GM12878 (cell line): ENCODE measurements at regions not wholly inside any gene's neighbourhood (a gene's known extent, or its start where the extent isn't known, plus 50 kb on each side); places are given as distances from the start of the nearest gene placed in this dataset.

Source experiments
- ATAC-seq: fragments of 200-7000 bp; cut with Tn5 transposase; 3 replicates; pipeline ENCODE4 v1.9.1; 2020; ENCODE audit warnings: mild to moderate bottlenecking, moderate library complexity
- BruUV-seq: library from RNA; stranded (reverse); fragments of 400-500 nt; replicated peaks from 2 replicates; lab custom pipeline; 2021; lab: Mats Ljungman, UMichigan
- CTCF ChIA-PET: fragments of 300-600 bp; sonication (Branson Sonifier 250); formaldehyde crosslinking; extraction: SDS; loops from one replicate; lab custom pipeline; 2021; ENCODE audit warnings: inconsistent platforms; lab: Yijun Ruan, JAX
- POLR2A ChIA-PET: fragments of 350-600 bp; formaldehyde crosslinking; extraction: SDS; loops from one replicate; lab custom pipeline; 2021; ENCODE audit warnings: inconsistent platforms; lab: Charles Lee
- RAD21 ChIA-PET: fragments of 300-600 bp; sonication (Branson Sonifier 250); formaldehyde crosslinking; loops from one replicate; lab custom pipeline; 2023; ENCODE audit warnings: antibody characterized with exemption; ENCODE audit not compliant: unreplicated experiment; lab: Charles Lee
- SMC1A ChIA-PET: fragments of 300-600 bp; sonication (Branson Sonifier 250); formaldehyde crosslinking; loops from one replicate; lab custom pipeline; 2023; ENCODE audit not compliant: unreplicated experiment, uncharacterized antibody; lab: Charles Lee
- DNase-seq: peaks from one replicate; pipeline ENCODE4 v3.0.0-alpha.2; 2011; ENCODE audit warnings: low read depth, low spot score
- FAIRE-seq: peaks from 3 replicates; lab custom pipeline; 2011; peaks lifted over from hg19 to GRCh38; lab: Jason Lieb, UNC
- H2AFZ ChIP-seq: 2 replicates; pipeline ENCODE4 v1.6.0; 2011; ENCODE audit warnings: low read depth, low read length, control low read depth; ENCODE audit not compliant: control insufficient read depth
- H3K27ac ChIP-seq: 2 replicates; pipeline ENCODE4 v1.5.1; 2011; ENCODE audit warnings: control low read depth; ENCODE audit not compliant: control insufficient read depth, insufficient read depth
- H3K27me3 ChIP-seq, 2 experiments: replicated peaks in 1 of 2; 2 replicates each; pipeline versions ENCODE4 v1.6.0 to v1.6.1; 2011; ENCODE audit warnings: low read length in 1 of 2; ENCODE audit not compliant: control insufficient read depth in 2 of 2, insufficient read depth in 2 of 2
- H3K36me3 ChIP-seq, 2 experiments: 2 replicates each; pipeline ENCODE4 v1.5.1; 2011; ENCODE audit warnings: low read length in 1 of 2; ENCODE audit not compliant: control insufficient read depth in 2 of 2, insufficient read depth in 2 of 2
- H3K4me1 ChIP-seq: 2 replicates; pipeline ENCODE4 v1.6.1; 2011; ENCODE audit warnings: mild to moderate bottlenecking, low read length, moderate library complexity, mixed read lengths; ENCODE audit not compliant: control insufficient read depth, insufficient read depth
- H3K4me2 ChIP-seq: 2 replicates; pipeline ENCODE4 v1.6.0; 2011; ENCODE audit warnings: control low read depth; ENCODE audit not compliant: control insufficient read depth, insufficient read depth
- H3K4me3 ChIP-seq: fragments of 200-600 bp; sonication (generic); 2 replicates; pipeline ENCODE4 v1.5.1; 2016
- H3K79me2 ChIP-seq: 2 replicates; pipeline ENCODE4 v1.6.0; 2011; ENCODE audit warnings: low read length; ENCODE audit not compliant: control insufficient read depth, insufficient read depth
- H3K9ac ChIP-seq: 2 replicates; pipeline ENCODE4 v1.8.0; 2011; ENCODE audit warnings: low read length, control low read depth, mixed read lengths; ENCODE audit not compliant: control insufficient read depth, insufficient read depth
- H3K9me3 ChIP-seq: replicated peaks from 3 replicates; pipeline ENCODE4 v1.5.1; 2011; ENCODE audit warnings: mild to moderate bottlenecking, low read length; ENCODE audit not compliant: control insufficient read depth, insufficient read depth
- H4K20me1 ChIP-seq: 2 replicates; pipeline ENCODE4 v1.6.0; 2011; ENCODE audit not compliant: control insufficient read depth, insufficient read depth
- BRCA1 ChIP-seq: IDR thresholded peaks from 2 replicates; pipeline ENCODE4 v1.6.1; 2011; ENCODE audit warnings: low read depth, low read length, improper control_type of control experiment
- EED ChIP-seq: sonication (generic); IDR thresholded peaks from 2 replicates; pipeline ENCODE4 v1.6.1; 2016; ENCODE audit warnings: antibody characterized with exemption, low read depth
- GABPA ChIP-seq: IDR thresholded peaks from 2 replicates; pipeline ENCODE4 v1.6.1; 2014; ENCODE audit warnings: antibody characterized with exemption, low read depth, mild to moderate bottlenecking, inconsistent platforms
- MEF2A ChIP-seq: IDR thresholded peaks from 2 replicates; pipeline ENCODE4 v1.6.1; 2011; ENCODE audit warnings: low read depth, mild to moderate bottlenecking, low read length, moderate library complexity; ENCODE audit not compliant: insufficient read depth
- MXI1 ChIP-seq: fragments of 150-350 bp; IDR thresholded peaks from 2 replicates; pipeline ENCODE4 v1.6.1; 2011; ENCODE audit warnings: low read depth, mild to moderate bottlenecking, inconsistent platforms, low read length, improper control_type of control experiment
- NR2C2 ChIP-seq: IDR thresholded peaks from 2 replicates; pipeline ENCODE4 v1.6.1; 2011; ENCODE audit warnings: borderline replicate concordance, low read depth; ENCODE audit not compliant: control insufficient read depth, insufficient read length
- RAD51 ChIP-seq: fragments of 450-650 bp; IDR thresholded peaks from 2 replicates; pipeline ENCODE4 v1.6.1; 2016; ENCODE audit warnings: moderate library complexity, mild to moderate bottlenecking, inconsistent platforms
- RB1 ChIP-seq: fragments of 450-650 bp; formaldehyde crosslinking; IDR thresholded peaks from 2 replicates; pipeline ENCODE4 v1.6.1; 2017; ENCODE audit warnings: mild to moderate bottlenecking, borderline replicate concordance
- TAF1 ChIP-seq: IDR thresholded peaks from 2 replicates; pipeline ENCODE4 v1.6.1; 2011; ENCODE audit warnings: mild to moderate bottlenecking, low read depth, low read length, borderline replicate concordance
- TBL1XR1 ChIP-seq: IDR thresholded peaks from 2 replicates; pipeline ENCODE4 v1.6.1; 2012; ENCODE audit warnings: low read depth, low read length, improper control_type of control experiment
- WGBS: methylation state at CpG from one replicate; pipeline ENCODE4 v1.1.6; 2016; ENCODE audit warnings: low lambda C conversion rate; ENCODE audit not compliant: insufficient replicate concordance, insufficient coverage; ENCODE audit errors: missing lambda C conversion rate; 5-methylcytosine and 5-hydroxymethylcytosine counted together
- in situ Hi-C: fragments of 300-500 bp; cut with MboI; formaldehyde crosslinking; loops from 9 replicates; pipeline ENCODE4 v1.14.3; 2018; ENCODE audit warnings: mixed read lengths
- intact Hi-C: fragments of 100-400 bp; cut with micrococcal nuclease; formaldehyde crosslinking; loops from one replicate; pipeline ENCODE4 v1.14.2; 2022; ENCODE audit not compliant: unreplicated experiment
- TF ChIP-seq, protein P1 (sequence below): IDR thresholded peaks from 2 replicates; pipeline ENCODE4 v1.6.1; 2012; ENCODE audit warnings: low read length, inconsistent platforms
- TF ChIP-seq, protein P2 (sequence below): fragments of 450-650 bp; IDR thresholded peaks from 2 replicates; pipeline ENCODE4 v1.6.1; 2017; ENCODE audit warnings: borderline replicate concordance
- TF ChIP-seq, protein P3 (sequence below): IDR thresholded peaks from 2 replicates; pipeline ENCODE4 v1.6.1; 2011; ENCODE audit warnings: mild to moderate bottlenecking, low read depth, low read length, moderate library complexity; ENCODE audit not compliant: insufficient replicate concordance

DNA sequence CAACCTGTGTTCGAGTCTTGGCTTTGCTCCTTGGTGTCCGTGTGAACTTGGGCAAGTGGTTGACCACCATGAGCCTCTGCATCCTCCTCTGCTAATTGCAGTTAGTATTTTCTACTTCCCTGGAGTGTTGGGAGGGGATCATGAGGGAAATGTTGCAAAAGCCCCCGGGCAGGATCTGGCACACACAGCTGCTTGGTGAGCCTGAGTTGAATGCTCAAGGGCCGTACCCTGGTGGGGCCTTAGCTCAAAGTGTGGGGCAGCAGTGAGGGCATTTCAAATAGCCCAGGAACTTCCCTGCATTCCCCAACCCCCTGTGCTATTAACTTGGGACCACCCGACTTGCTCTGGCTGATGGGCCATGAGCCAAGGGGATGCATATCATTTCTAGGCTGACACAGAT lies 94.9 kb upstream of the SLC6A11 start:
- no peaks in the 10 kb centered on the region for H4K20me1 ChIP-seq
- no peak overlapping the region for H3K4me2 ChIP-seq
- H3K4me3 ChIP-seq: no peak overlapping the region
- RAD21 ChIA-PET: no interaction called here
- TF ChIP-seq GABPA: no peak
- TF ChIP-seq RB1: no peak
- no peak for TF ChIP-seq RAD51
- TF ChIP-seq, protein P1, sequence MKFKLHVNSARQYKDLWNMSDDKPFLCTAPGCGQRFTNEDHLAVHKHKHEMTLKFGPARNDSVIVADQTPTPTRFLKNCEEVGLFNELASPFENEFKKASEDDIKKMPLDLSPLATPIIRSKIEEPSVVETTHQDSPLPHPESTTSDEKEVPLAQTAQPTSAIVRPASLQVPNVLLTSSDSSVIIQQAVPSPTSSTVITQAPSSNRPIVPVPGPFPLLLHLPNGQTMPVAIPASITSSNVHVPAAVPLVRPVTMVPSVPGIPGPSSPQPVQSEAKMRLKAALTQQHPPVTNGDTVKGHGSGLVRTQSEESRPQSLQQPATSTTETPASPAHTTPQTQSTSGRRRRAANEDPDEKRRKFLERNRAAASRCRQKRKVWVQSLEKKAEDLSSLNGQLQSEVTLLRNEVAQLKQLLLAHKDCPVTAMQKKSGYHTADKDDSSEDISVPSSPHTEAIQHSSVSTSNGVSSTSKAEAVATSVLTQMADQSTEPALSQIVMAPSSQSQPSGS: no peak
- TF ChIP-seq, protein P2, sequence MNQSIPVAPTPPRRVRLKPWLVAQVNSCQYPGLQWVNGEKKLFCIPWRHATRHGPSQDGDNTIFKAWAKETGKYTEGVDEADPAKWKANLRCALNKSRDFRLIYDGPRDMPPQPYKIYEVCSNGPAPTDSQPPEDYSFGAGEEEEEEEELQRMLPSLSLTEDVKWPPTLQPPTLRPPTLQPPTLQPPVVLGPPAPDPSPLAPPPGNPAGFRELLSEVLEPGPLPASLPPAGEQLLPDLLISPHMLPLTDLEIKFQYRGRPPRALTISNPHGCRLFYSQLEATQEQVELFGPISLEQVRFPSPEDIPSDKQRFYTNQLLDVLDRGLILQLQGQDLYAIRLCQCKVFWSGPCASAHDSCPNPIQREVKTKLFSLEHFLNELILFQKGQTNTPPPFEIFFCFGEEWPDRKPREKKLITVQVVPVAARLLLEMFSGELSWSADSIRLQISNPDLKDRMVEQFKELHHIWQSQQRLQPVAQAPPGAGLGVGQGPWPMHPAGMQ: no peak
- TF ChIP-seq MEF2A: no peak
- no peak for TF ChIP-seq MXI1
- TF ChIP-seq EED: no peak
- TF ChIP-seq TBL1XR1: no peak
- no peak for TF ChIP-seq NR2C2
- TF ChIP-seq BRCA1: no peak
- TF ChIP-seq, protein P3, sequence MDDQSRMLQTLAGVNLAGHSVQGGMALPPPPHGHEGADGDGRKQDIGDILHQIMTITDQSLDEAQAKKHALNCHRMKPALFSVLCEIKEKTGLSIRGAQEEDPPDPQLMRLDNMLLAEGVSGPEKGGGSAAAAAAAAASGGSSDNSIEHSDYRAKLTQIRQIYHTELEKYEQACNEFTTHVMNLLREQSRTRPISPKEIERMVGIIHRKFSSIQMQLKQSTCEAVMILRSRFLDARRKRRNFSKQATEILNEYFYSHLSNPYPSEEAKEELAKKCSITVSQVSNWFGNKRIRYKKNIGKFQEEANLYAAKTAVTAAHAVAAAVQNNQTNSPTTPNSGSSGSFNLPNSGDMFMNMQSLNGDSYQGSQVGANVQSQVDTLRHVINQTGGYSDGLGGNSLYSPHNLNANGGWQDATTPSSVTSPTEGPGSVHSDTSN: no peak
- no peak for TF ChIP-seq TAF1
- TF ChIP-seq, all 136 proteins: peak for 0
- ATAC-seq: no peak
- Histone ChIP-seq H2AFZ (no peak overlapping the region), H3K36me3 (no peaks in the 10 kb centered on the region), H3K27ac (no peak overlapping the region), H3K9me3 (no peaks in the 10 kb centered on the region), H3K9ac (no peak overlapping the region), H3K4me1 (no peaks in the 10 kb centered on the region), H3K79me2 (no peaks in the 10 kb centered on the region), H3K27me3 (no peaks in the 10 kb centered on the region; a peak in 1 of 4 replicates)
- ChIA-PET CTCF (no interaction called here), POLR2A (no interaction called here), SMC1A (no interaction called here)
- 19% methylated on average over 5 of the region's 5 CpGs for WGBS
- intact Hi-C loops: no loop called here
- no peak for FAIRE-seq
- no peak for DNase-seq
- no TSS peak for BruUV-seq
- in situ Hi-C loops: no loop called here
